SK-N-MC (cell line): ENCODE measurements at regions not wholly inside any gene's neighbourhood (a gene's known extent, or its start where the extent isn't known, plus 50 kb on each side); places are given as distances from the start of the nearest gene placed in this dataset.

ENCODE experiments used
- DNase-seq: peaks from one replicate; pipeline ENCODE4 v3.0.0-alpha.2; 2011; ENCODE audit warnings: low read depth, low spot score
- H3K27ac ChIP-seq: fragments of 200-600 bp; sonication (generic); 2 replicates; pipeline ENCODE4 v1.5.1; 2016; ENCODE audit warnings: mixed run types
- H3K36me3 ChIP-seq: fragments of 200-600 bp; sonication (generic); 2 replicates; pipeline ENCODE4 v1.6.1; 2017; ENCODE audit warnings: antibody characterized with exemption, low read length, mixed read lengths; ENCODE audit not compliant: insufficient read depth
- H3K4me3 ChIP-seq: fragments of 200-600 bp; sonication (generic); 2 replicates; pipeline ENCODE4 v1.5.1; 2016
- H3K9ac ChIP-seq: fragments of 200-600 bp; sonication (generic); 2 replicates; pipeline ENCODE4 v1.8.0; 2017; ENCODE audit warnings: mixed run types, mixed read lengths; ENCODE audit not compliant: insufficient read length
- H3K9me3 ChIP-seq: fragments of 200-600 bp; sonication (generic); 2 replicates; pipeline ENCODE4 v1.6.1; 2017; ENCODE audit warnings: low read depth, mild to moderate bottlenecking, antibody characterized with exemption, low read length, moderate library complexity, mixed read lengths
- EZH2 ChIP-seq: fragments of 200-600 bp; sonication (generic); IDR thresholded peaks from one replicate; pipeline ENCODE4 v1.6.1; 2017; ENCODE audit warnings: antibody characterized with exemption
- FOXP2 ChIP-seq: optimal IDR thresholded peaks from 2 replicates; pipeline ENCODE3; 2011; ENCODE audit warnings: mild to moderate bottlenecking, moderate library complexity; ENCODE audit not compliant: insufficient read depth; ENCODE audit errors: extremely low read length, control extremely low read depth
- POLR2AphosphoS5 ChIP-seq: IDR thresholded peaks from 2 replicates; pipeline ENCODE4 v1.6.1; 2012; ENCODE audit warnings: mild to moderate bottlenecking, low read depth, low read length, borderline replicate concordance

DNA sequence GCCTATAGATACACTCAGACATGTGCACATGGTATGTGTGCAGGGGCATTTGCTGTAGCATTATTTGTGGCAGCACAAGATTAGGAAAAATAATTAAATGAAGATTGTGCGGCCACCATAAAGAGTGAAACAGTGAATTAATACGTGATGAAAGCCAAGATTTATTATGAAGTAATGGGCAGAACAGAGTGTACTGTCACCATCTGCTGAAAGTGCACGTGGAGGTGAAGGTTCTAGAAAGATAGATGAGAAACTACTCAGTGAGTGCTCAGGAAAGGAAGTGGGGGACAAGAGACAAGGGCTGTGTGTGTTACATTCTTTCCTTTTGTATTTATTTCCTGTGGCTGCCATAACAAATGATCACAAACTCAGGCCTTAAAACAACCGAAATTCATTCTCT, 246.1 kb upstream of the ATP10A start:
- Histone ChIP-seq H3K9me3 (no peaks in the 10 kb centered on the region), H3K9ac (no peak overlapping the region), H3K27ac (no peak overlapping the region), H3K36me3 (no peaks in the 10 kb centered on the region), H3K4me3 (no peak overlapping the region)
- no peak for TF ChIP-seq POLR2AphosphoS5
- TF ChIP-seq FOXP2: no peak
- no peak for TF ChIP-seq EZH2
- no peak for DNase-seq

DNA sequence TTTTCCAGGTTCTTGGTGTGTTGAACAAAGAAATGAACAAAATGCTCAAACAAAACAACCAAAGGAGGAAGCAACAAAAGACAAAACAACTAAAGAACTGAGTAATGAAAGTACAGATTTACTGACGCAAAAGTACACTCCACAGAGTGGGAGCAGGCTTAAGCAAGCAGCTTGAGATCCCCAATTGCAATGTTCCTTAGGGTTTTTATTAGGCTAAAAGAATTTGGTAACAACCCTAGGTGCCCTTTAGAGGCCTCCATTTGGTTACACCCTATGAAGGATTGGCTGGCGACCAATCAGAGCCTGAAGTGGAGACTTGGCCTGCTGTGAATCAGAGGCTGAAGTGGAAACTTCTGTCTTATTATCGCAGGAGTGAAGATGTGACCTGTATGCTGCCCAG, 243.4 kb upstream of the ATP10A start:
- DNase-seq: no peak
- Histone ChIP-seq H3K36me3 (no peaks in the 10 kb centered on the region), H3K9me3 (no peaks in the 10 kb centered on the region), H3K9ac (no peak overlapping the region), H3K4me3 (no peak overlapping the region), H3K27ac (no peak overlapping the region)
- TF ChIP-seq POLR2AphosphoS5 (no peak), FOXP2 (no peak), EZH2 (no peak)

DNA sequence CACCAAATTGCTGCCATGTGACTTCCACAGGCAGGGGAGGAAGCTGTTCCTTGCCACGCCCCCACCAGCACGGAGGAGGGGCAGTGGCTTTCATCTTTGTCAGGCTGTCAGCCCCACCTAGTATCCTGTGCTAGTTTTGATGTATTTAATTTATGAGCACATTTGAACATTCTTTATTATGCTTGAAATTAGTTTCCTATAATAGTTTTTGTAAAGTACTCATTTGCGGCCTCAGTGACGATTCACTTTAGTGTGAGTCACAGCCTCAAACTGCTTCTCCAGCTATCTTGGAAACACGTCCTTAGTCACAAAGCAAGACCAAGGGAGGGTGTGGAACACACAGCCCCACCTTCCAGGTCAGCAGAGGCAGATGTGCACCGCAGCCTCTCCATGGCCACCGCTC, 239.9 kb upstream of the ATP10A start:
- no peak for DNase-seq
- TF ChIP-seq POLR2AphosphoS5 (no peak), FOXP2 (no peak), EZH2 (no peak)

DNA sequence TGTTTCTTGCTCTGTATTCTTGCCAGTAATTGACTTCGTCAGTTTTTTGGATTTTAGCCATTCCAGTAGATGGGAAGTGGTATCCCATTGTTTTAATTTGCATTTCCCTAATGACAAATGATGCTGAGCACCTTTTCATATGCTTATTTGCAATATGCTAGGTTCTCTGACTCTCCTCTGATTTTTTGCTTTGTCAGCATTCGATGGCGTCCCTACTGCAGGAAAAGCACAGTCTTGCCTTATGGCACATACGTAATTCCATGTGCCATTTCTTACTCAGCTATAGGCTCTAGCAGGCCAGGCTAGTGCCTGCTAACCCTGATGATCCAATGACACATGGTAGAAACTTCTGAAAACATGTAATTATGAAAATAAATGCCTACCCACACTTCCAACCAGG, 239.2 kb upstream of the ATP10A start:
- H3K4me3 ChIP-seq: no peak overlapping the region
- H3K36me3 ChIP-seq: no peaks in the 10 kb centered on the region
- no peak for DNase-seq
- H3K27ac ChIP-seq: no peak overlapping the region
- H3K9ac ChIP-seq: no peak overlapping the region
- H3K9me3 ChIP-seq: no peaks in the 10 kb centered on the region
- no peak for TF ChIP-seq EZH2
- TF ChIP-seq FOXP2: no peak
- TF ChIP-seq POLR2AphosphoS5: no peak

More for the DNA sequence above, 239.9 kb upstream of the ATP10A start:
- H3K9me3 ChIP-seq: no peaks in the 10 kb centered on the region
- no peaks in the 10 kb centered on the region for H3K36me3 ChIP-seq
- no peak overlapping the region for H3K27ac ChIP-seq
- no peak overlapping the region for H3K9ac ChIP-seq
- H3K4me3 ChIP-seq: no peak overlapping the region

DNA sequence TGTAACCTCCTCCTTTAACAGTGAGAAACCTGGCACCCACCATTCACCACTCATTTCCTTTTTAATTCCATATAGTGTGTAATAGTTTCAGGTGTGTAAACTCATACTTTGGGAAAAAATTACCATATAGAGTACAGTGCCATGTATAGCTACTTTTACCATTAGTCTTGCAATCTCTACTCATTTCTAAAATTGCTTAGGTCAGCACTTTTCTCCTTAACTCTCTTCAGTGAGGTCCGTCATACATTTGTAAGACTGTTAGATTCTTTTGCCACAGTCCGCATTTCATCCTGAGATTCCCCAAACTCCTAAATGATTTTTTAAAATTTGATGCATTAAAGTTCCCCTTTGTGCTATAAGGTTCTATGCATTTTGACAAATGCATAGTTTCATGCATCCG, 238.3 kb upstream of the ATP10A start:
- TF ChIP-seq FOXP2: no peak
- TF ChIP-seq EZH2: no peak
- TF ChIP-seq POLR2AphosphoS5: no peak
- no peaks in the 10 kb centered on the region for H3K9me3 ChIP-seq
- no peak overlapping the region for H3K9ac ChIP-seq
- H3K4me3 ChIP-seq: no peak overlapping the region
- no peak for DNase-seq
- H3K36me3 ChIP-seq: no peaks in the 10 kb centered on the region
- no peak overlapping the region for H3K27ac ChIP-seq

DNA sequence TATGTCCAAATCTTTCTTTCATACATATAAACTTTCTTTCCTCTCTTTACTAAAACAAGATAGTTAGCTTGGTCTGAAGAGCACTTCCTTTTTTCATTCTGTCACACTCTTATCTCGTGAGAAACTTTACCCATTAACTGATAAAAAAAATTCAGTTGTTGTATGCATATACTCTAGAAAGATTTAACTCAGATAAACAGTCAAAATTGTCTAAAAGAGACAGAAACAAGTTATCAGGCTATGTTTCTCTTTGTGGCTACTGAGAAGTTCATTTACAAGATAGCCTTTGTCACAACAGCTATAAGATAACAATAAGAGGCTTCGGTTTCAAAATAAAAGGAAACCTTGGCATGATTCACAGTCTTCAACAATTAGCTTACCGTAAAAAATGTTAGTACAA, 235.7 kb upstream of the ATP10A start:
- DNase-seq: no peak

DNA sequence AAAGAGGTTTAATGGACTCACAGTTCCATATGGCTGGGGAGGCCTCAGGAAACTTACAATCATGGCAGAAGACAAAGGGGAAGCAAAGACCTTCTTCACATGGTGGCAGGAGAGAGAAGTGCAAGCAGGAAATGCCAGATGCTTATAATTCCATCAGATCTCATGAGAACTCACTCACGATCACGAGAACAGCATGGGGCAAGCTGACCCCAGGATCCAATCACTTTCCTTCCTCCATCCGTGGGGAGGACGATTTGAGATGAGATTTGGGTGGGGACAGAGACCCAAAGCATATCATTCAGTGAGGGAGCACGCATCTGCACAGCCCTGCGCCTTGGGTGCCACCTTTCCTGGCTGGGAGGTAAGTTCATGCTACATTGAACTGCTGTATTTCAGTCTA, 234.1 kb upstream of the ATP10A start:
- Histone ChIP-seq H3K9me3 (no peaks in the 10 kb centered on the region), H3K36me3 (no peaks in the 10 kb centered on the region), H3K27ac (no peak overlapping the region), H3K9ac (no peak overlapping the region), H3K4me3 (no peak overlapping the region)
- TF ChIP-seq FOXP2 (no peak), EZH2 (no peak)
- DNase-seq: no peak

More for the DNA sequence above, 235.7 kb upstream of the ATP10A start:
- H3K27ac ChIP-seq: no peak overlapping the region
- H3K4me3 ChIP-seq: no peak overlapping the region
- H3K9ac ChIP-seq: no peak overlapping the region
- H3K9me3 ChIP-seq: no peaks in the 10 kb centered on the region
- no peak for TF ChIP-seq POLR2AphosphoS5
- TF ChIP-seq FOXP2: no peak
- no peaks in the 10 kb centered on the region for H3K36me3 ChIP-seq

DNA sequence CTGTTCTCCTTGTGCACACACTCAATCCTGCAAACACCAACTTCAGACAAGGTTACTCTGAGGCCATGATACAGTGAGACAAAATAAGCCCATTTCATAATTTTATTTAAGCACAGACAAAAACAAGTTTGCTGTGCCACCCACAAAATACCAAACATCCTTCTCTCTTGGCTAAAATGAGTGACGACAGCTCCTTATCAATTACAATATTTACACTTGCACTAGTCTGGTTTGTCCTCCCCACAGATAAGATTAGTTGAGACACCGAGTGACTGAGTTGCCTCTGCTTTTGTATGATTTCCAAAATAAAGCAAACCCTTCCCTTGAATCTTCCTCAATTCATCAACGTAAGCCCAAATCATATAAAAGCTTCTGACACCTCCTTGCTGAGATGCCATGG, 233.5 kb upstream of the ATP10A start:
- no peak for DNase-seq
- Histone ChIP-seq H3K27ac (no peak overlapping the region), H3K9me3 (no peaks in the 10 kb centered on the region), H3K36me3 (no peaks in the 10 kb centered on the region), H3K4me3 (no peak overlapping the region), H3K9ac (no peak overlapping the region)
- no peak for TF ChIP-seq FOXP2
- TF ChIP-seq EZH2: no peak
- no peak for TF ChIP-seq POLR2AphosphoS5

DNA sequence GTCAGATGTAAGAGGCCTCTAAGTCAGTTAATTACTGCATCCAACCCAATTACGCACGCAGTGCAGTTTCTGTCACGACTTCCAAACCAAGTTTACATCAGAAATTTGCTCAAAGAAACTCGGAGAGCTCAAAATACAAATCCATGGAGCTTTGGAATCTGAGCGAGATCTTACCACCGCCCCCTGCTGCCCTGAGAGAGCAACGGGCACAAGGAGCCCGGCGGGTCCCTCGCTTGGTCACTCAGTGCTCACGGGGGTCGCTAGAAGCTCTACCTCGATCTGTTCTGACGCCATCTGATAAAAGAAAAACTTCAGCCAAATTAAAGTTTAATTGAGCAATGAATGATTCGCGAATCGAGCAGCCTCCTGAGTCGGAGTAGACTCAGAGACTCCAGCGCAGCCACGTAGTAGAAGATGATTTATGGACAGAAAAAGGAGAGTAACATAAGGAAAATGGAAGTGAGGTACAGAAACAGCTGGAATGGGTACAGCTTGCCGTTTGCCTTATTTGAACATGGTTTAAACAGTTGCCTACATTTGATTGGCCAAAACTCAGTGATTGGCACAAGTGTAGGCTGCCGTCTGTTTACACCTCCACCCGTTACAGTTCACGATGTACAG, 232.7 kb upstream of the ATP10A start:
- no peaks in the 10 kb centered on the region for H3K36me3 ChIP-seq

More for the DNA sequence above, 232.7 kb upstream of the ATP10A start:
- no peak for DNase-seq
- Histone ChIP-seq H3K9me3 (no peaks in the 10 kb centered on the region), H3K27ac (no peak overlapping the region), H3K9ac (no peak overlapping the region), H3K4me3 (no peak overlapping the region)
- TF ChIP-seq POLR2AphosphoS5 (no peak), EZH2 (no peak), FOXP2 (no peak)
